HEK293 (cell line): ENCODE measurements at regions not wholly inside any gene's neighbourhood (a gene's known extent, or its start where the extent isn't known, plus 50 kb on each side); places are given as distances from the start of the nearest gene placed in this dataset.

Experiments
- CTCF ChIA-PET: fragments of 350-600 bp; formaldehyde crosslinking; extraction: SDS; loops from one replicate; lab custom pipeline; 2021; ENCODE audit warnings: antibody characterized with exemption; lab: Yijun Ruan, JAX
- POLR2A ChIA-PET: fragments of 300-600 bp; formaldehyde crosslinking; extraction: SDS; loops from one replicate; lab custom pipeline; 2020; ENCODE audit warnings: antibody characterized with exemption, inconsistent platforms; lab: Yijun Ruan, JAX
- H3K27ac ChIP-seq: fragments of 200-500 bp; sonication (Bioruptor generic); 2 replicates; pipeline ENCODE4 v1.5.1; 2014; ENCODE audit warnings: low read depth, low read length, control low read depth, inconsistent platforms; ENCODE audit errors: extremely low read depth
- H3K36me3 ChIP-seq, 2 experiments: fragments of 200-500 bp in 1 of 2; sonication (Bioruptor generic) in 1 of 2; 1 replicate in 1 of 2; 2 replicates in 1 of 2; pipeline ENCODE4 v1.5.1; 2014 to 2017; ENCODE audit warnings: inconsistent platforms in 2 of 2, low read length in 2 of 2; ENCODE audit not compliant: control insufficient read depth in 2 of 2, insufficient read depth in 1 of 2
- H3K4me1 ChIP-seq: fragments of 200-500 bp; sonication (Bioruptor generic); 2 replicates; pipeline ENCODE4 v1.5.1; 2014; ENCODE audit warnings: mild to moderate bottlenecking, low read length, inconsistent platforms; ENCODE audit not compliant: control insufficient read depth, insufficient read depth
- H3K4me3 ChIP-seq: 2 replicates; pipeline ENCODE4 v1.5.1; 2011; ENCODE audit warnings: low read depth, mild to moderate bottlenecking, control low read depth, low read length, moderate library complexity
- H3K9me3 ChIP-seq: fragments of 200-500 bp; sonication (Bioruptor generic); 2 replicates; pipeline ENCODE4 v1.5.1; 2014; ENCODE audit warnings: low read depth, low read length, inconsistent platforms; ENCODE audit not compliant: control insufficient read depth, insufficient read depth
- GLIS1 ChIP-seq: fragments of 450-650 bp; formaldehyde crosslinking; IDR thresholded peaks from 2 replicates; pipeline ENCODE4 v1.5.1; 2016; ENCODE audit warnings: missing biosample characterization, missing genetic modification characterization
- GLIS2 ChIP-seq: fragments of 450-650 bp; formaldehyde crosslinking; IDR thresholded peaks from 2 replicates; pipeline ENCODE4 v1.5.1; 2016; ENCODE audit warnings: missing biosample characterization, missing genetic modification characterization
- IKZF3 ChIP-seq: fragments of 450-650 bp; IDR thresholded peaks from 2 replicates; pipeline ENCODE4 v1.5.0; 2018; ENCODE audit warnings: missing biosample characterization, mild to moderate bottlenecking, missing genetic modification characterization, moderate library complexity
- MYNN ChIP-seq: fragments of 450-650 bp; formaldehyde crosslinking; IDR thresholded peaks from 2 replicates; pipeline ENCODE4 v1.5.1; 2016; ENCODE audit warnings: missing biosample characterization, missing genetic modification characterization, borderline replicate concordance
- PRDM2 ChIP-seq: fragments of 450-650 bp; formaldehyde crosslinking; IDR thresholded peaks from 2 replicates; pipeline ENCODE4 v1.5.1; 2016; ENCODE audit warnings: missing biosample characterization, missing genetic modification characterization, borderline replicate concordance
- SETDB1 ChIP-seq: IDR thresholded peaks from one replicate; pipeline ENCODE4 v1.6.1; 2017; ENCODE audit warnings: mild to moderate bottlenecking, low read length, moderate library complexity, mixed read lengths; ENCODE audit not compliant: insufficient read length
- ZBTB1 ChIP-seq: fragments of 450-650 bp; formaldehyde crosslinking; IDR thresholded peaks from 2 replicates; pipeline ENCODE4 v1.5.1; 2016; ENCODE audit warnings: missing biosample characterization, missing genetic modification characterization
- ZEB2 ChIP-seq: fragments of 450-650 bp; formaldehyde crosslinking; IDR thresholded peaks from 2 replicates; pipeline ENCODE4 v1.5.1; 2016; ENCODE audit warnings: missing biosample characterization, missing genetic modification characterization
- ZFP3 ChIP-seq: fragments of 450-650 bp; formaldehyde crosslinking; IDR thresholded peaks from 2 replicates; pipeline ENCODE4 v1.5.1; 2016; ENCODE audit warnings: low read depth, missing biosample characterization, missing genetic modification characterization
- ZNF10 ChIP-seq: fragments of 450-650 bp; formaldehyde crosslinking; IDR thresholded peaks from 2 replicates; pipeline ENCODE4 v1.5.1; 2017; ENCODE audit warnings: missing biosample characterization, missing genetic modification characterization
- ZNF266 ChIP-seq: fragments of 450-650 bp; formaldehyde crosslinking; IDR thresholded peaks from 2 replicates; pipeline ENCODE4 v1.5.1; 2016; ENCODE audit warnings: missing biosample characterization, missing genetic modification characterization, low read depth
- ZNF341 ChIP-seq: fragments of 450-650 bp; formaldehyde crosslinking; IDR thresholded peaks from 2 replicates; pipeline ENCODE4; 2016; ENCODE audit warnings: low read depth, missing biosample characterization, missing genetic modification characterization
- ZNF48 ChIP-seq: fragments of 450-650 bp; formaldehyde crosslinking; IDR thresholded peaks from 2 replicates; pipeline ENCODE4 v1.5.1; 2016; ENCODE audit warnings: missing biosample characterization, missing genetic modification characterization
- ZNF521 ChIP-seq: fragments of 450-650 bp; formaldehyde crosslinking; IDR thresholded peaks from 2 replicates; pipeline ENCODE4 v1.5.1; 2017; ENCODE audit warnings: missing biosample characterization, mild to moderate bottlenecking, missing genetic modification characterization
- ZNF544 ChIP-seq: fragments of 450-650 bp; formaldehyde crosslinking; IDR thresholded peaks from 2 replicates; pipeline ENCODE4 v1.5.0; 2017; ENCODE audit warnings: missing biosample characterization, missing genetic modification characterization
- ZNF561 ChIP-seq: fragments of 450-650 bp; IDR thresholded peaks from 2 replicates; pipeline ENCODE4 v1.5.1; 2018; ENCODE audit warnings: missing biosample characterization, missing genetic modification characterization, borderline replicate concordance
- ZNF639 ChIP-seq: fragments of 450-650 bp; formaldehyde crosslinking; IDR thresholded peaks from 2 replicates; pipeline ENCODE4 v1.5.1; 2016; ENCODE audit warnings: missing biosample characterization, missing genetic modification characterization
- ZNF664 ChIP-seq: fragments of 450-650 bp; formaldehyde crosslinking; IDR thresholded peaks from 2 replicates; pipeline ENCODE4 v1.5.1; 2016; ENCODE audit warnings: missing biosample characterization, missing genetic modification characterization
- TF ChIP-seq, protein P1 (sequence below): fragments of 450-650 bp; formaldehyde crosslinking; IDR thresholded peaks from 2 replicates; pipeline ENCODE4 v1.5.1; 2016; ENCODE audit warnings: missing biosample characterization, missing genetic modification characterization
- TF ChIP-seq, protein P2 (sequence below): fragments of 450-650 bp; formaldehyde crosslinking; IDR thresholded peaks from 2 replicates; pipeline ENCODE4 v1.5.1; 2017; ENCODE audit warnings: missing biosample characterization, missing genetic modification characterization
- TF ChIP-seq, protein P3 (sequence below): fragments of 450-650 bp; formaldehyde crosslinking; IDR thresholded peaks from 2 replicates; pipeline ENCODE4 v1.5.1; 2016; ENCODE audit warnings: missing biosample characterization, missing genetic modification characterization

DNA sequence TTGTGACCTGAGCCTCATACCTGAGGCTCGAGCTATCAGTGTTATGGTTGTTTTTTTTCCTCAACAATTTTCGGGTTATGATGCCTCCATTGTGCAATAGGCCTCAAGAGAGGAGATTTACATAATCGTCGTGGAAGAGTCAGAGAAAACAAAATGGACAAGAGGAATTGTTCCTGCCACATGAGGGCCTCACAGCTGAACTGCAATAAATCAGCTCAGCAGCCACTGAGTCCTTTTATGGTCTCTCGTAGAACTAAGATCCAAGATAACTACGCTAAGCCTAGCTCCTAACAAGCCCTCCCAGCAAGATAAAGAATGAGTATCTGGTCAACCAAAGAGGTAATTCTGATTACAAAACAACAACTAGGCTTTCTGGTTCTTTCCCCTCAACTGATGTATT lies 336.8 kb downstream of the WDR11 start (continued):
- TF ChIP-seq PRDM2 (tag by site-specific recombination), result no peak
- TF ChIP-seq ZNF639 (tag by site-specific recombination), result no peak
- TF ChIP-seq MYNN (tag by site-specific recombination), result no peak
- no peak for TF ChIP-seq SETDB1

DNA sequence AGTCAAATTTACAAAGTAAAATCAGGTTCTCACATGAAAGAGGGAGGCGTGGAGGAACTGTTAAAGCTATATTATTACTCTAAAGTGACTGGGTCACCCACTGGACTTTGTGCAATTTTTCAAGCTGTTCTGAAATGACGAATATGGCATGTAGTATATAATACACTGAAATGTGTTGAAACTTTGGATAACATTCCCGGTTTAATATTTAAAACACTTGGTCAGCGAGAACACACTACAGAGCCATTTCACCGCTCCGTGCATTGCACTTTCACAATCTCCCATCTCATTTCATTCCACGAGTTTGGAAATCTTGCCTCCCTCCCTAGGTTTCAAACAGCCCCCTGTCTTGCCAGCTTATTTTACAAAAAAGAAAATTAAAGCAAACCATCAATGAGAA lies 337.9 kb downstream of the WDR11 start:
- TF ChIP-seq, protein P1, sequence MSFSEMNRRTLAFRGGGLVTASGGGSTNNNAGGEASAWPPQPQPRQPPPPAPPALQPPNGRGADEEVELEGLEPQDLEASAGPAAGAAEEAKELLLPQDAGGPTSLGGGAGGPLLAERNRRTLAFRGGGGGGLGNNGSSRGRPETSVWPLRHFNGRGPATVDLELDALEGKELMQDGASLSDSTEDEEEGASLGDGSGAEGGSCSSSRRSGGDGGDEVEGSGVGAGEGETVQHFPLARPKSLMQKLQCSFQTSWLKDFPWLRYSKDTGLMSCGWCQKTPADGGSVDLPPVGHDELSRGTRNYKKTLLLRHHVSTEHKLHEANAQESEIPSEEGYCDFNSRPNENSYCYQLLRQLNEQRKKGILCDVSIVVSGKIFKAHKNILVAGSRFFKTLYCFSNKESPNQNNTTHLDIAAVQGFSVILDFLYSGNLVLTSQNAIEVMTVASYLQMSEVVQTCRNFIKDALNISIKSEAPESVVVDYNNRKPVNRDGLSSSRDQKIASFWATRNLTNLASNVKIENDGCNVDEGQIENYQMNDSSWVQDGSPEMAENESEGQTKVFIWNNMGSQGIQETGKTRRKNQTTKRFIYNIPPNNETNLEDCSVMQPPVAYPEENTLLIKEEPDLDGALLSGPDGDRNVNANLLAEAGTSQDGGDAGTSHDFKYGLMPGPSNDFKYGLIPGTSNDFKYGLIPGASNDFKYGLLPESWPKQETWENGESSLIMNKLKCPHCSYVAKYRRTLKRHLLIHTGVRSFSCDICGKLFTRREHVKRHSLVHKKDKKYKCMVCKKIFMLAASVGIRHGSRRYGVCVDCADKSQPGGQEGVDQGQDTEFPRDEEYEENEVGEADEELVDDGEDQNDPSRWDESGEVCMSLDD (tag by site-specific recombination), result no peak
- TF ChIP-seq ZNF664 (tag by site-specific recombination) (no peak), ZEB2 (no peak), GLIS2 (tag by site-specific recombination) (no peak), ZBTB1 (tag by site-specific recombination) (no peak), GLIS1 (tag by site-specific recombination) (no peak), ZNF48 (tag by site-specific recombination) (no peak), ZNF544 (tag by site-specific recombination) (no peak), ZNF10 (tag by site-specific recombination) (no peak), ZNF341 (tag by site-specific recombination) (no peak), ZNF266 (no peak), ZNF561 (tag by site-specific recombination) (no peak), IKZF3 (tag by site-specific recombination) (no peak), ZNF521 (no peak), ZFP3 (no peak)
- TF ChIP-seq, protein P2, sequence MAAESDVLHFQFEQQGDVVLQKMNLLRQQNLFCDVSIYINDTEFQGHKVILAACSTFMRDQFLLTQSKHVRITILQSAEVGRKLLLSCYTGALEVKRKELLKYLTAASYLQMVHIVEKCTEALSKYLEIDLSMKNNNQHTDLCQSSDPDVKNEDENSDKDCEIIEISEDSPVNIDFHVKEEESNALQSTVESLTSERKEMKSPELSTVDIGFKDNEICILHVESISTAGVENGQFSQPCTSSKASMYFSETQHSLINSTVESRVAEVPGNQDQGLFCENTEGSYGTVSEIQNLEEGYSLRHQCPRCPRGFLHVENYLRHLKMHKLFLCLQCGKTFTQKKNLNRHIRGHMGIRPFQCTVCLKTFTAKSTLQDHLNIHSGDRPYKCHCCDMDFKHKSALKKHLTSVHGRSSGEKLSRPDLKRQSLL (tag by site-specific recombination), result no peak
- TF ChIP-seq, protein P3, sequence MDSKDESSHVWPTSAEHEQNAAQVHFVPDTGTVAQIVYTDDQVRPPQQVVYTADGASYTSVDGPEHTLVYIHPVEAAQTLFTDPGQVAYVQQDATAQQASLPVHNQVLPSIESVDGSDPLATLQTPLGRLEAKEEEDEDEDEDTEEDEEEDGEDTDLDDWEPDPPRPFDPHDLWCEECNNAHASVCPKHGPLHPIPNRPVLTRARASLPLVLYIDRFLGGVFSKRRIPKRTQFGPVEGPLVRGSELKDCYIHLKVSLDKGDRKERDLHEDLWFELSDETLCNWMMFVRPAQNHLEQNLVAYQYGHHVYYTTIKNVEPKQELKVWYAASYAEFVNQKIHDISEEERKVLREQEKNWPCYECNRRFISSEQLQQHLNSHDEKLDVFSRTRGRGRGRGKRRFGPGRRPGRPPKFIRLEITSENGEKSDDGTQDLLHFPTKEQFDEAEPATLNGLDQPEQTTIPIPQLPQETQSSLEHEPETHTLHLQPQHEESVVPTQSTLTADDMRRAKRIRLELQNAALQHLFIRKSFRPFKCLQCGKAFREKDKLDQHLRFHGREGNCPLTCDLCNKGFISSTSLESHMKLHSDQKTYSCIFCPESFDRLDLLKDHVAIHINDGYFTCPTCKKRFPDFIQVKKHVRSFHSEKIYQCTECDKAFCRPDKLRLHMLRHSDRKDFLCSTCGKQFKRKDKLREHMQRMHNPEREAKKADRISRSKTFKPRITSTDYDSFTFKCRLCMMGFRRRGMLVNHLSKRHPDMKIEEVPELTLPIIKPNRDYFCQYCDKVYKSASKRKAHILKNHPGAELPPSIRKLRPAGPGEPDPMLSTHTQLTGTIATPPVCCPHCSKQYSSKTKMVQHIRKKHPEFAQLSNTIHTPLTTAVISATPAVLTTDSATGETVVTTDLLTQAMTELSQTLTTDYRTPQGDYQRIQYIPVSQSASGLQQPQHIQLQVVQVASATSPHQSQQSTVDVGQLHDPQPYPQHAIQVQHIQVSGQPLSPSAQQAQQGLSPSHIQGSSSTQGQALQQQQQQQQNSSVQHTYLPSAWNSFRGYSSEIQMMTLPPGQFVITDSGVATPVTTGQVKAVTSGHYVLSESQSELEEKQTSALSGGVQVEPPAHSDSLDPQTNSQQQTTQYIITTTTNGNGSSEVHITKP, result no peak
- CTCF ChIA-PET, result interaction anchor here (1.5 to 1.8 kb wide), 2 partner anchors 12 to 474 kb away, joined by 3 to 5 read pairs; no protein-coding TSS in a partner anchor

More for the DNA sequence above, 337.9 kb downstream of the WDR11 start:
- no peak overlapping the region for H3K4me3 ChIP-seq
- no peaks in the 10 kb centered on the region for H3K36me3 ChIP-seq
- POLR2A ChIA-PET, result no interaction called here
- no peak overlapping the region for H3K27ac ChIP-seq
- peaks cover 4% of the 10 kb centered on the region; the same call in 1 of the 2 replicates for H3K4me1 ChIP-seq
- no peaks in the 10 kb centered on the region for H3K9me3 ChIP-seq
